Frontal cortex (tissue), 3 donors: ENCODE measurements at regions not wholly inside any gene's neighbourhood (a gene's known extent, or its start where the extent isn't known, plus 50 kb on each side); places are given as distances from the start of the nearest gene placed in this dataset.
"Not testable (repeated sequence)": the region's sequence is repeated elsewhere in the genome, so short reads cannot be mapped to it uniquely, and the experiment has no call there.

Experiments
- DNase-seq, 2 donors: peaks; one replicate each; pipeline ENCODE4 v3.0.0; 2012; ENCODE audit warnings: low spot score in 2 of 2
- FAIRE-seq: peaks from 2 replicates; lab custom pipeline; 2012; peaks lifted over from hg19 to GRCh38; lab: Jason Lieb, UNC
- donor health status: control.
- donor health status: control.
- donor health status: control.

DNA sequence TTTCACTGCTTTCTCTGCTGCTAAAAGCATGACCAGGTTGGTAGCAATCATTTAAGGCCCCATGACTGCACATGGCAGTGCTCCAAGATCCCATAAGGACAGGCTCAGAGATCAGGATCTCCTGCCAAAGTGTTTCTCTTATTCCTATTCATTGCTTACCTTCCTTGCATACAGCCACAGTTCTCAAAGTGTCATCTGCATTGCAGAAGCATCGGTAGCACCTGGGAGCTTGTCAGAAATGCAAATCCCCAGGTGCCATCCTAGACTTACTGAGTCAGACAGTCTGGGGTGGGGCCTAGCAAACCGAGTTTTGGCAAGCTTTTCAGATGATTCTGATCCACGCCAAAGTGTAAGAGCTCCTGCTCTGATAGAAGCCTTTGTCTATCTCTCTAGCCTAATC lies 489.0 kb upstream of the AUTS2 start:
- FAIRE-seq (no peak), DNase-seq (no peak)

DNA sequence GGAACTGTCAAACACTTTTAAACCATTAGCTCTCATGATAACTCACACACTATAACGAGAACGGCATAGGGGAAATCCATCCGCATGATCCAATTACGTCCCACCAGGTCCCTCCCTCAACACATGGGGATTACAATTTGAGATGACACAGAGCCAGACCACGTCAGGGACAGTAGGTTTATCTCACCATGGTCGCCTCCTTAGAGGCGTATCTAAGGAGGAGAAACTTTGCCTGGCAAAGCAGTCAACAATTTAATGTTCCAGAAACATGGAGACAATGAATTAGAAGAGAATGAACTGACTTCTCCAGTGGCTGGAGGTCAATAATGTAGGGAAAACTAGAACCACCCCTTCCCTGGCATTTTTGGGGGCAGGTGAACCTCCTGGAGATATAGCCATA lies 488.4 kb upstream of the AUTS2 start:
- no peak for FAIRE-seq
- no peak for DNase-seq

DNA sequence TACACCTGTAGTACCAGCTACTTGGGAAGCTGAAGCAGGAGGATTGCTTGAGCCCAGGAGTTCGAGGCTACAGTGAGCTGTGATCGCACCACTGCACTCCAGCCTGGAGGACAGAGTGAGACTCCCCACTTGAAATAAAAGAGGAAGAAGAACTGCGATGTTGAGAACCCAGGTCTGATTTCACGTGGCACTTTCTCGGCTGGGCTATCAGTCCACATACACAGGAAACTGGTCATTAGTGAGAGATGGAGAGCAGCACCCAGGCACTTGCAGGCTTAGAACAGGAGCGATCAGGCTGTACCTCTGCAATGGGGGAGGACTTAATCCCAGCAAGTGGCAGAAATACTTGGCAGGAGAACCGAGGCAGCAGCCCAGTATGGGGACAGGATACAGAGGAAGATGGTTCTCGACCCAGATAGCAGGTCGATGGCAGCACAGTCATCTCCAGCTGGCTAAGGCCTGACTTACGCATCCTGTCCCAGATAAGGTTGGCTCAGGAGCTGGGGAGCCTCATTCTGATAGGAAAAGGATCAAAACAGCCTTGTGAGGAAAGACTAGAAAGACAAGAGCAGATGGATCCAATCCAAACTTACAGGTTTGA lies 487.7 kb upstream of the AUTS2 start:
- DNase-seq (no peak), FAIRE-seq (no peak)

DNA sequence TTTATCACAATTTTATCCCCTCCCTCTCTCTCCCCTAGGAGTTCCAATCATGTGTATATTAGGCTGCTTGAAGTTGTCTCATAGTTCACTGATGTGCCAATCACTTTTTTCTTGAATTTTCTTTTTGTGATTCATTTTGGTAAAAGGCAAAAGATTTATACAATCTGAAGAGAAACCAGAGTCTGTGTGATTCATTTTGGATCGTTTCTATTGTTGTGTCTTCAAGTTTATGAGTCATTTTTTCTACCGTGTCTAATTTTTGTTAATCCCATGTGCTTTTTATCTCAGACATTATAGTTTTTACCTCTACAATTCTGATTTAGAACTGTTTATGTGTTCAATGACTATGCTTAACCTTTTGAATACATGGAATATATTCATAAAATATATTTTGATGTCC lies 483.9 kb upstream of the AUTS2 start:
- no peak for FAIRE-seq
- no peak for DNase-seq

DNA sequence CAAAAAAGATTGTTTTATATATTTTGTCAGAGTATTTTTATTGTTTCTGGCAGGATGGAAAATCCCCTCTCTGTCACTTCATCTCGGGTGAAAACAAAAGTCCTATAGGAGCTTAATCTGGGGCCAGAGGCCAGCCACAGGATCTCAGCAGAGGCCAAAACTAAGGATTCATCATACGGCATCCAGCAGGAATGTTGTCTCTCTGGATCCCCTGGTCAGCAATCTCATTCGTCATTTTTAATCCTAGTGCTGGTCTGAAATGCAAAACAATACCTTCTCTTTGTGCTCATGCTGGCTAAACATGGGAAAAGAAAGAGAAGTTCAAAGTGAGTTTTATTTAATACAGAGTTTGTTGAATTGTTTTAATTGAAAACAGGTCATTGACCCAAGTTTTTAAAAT lies 482.5 kb upstream of the AUTS2 start:
- no peak for DNase-seq
- no peak for FAIRE-seq

DNA sequence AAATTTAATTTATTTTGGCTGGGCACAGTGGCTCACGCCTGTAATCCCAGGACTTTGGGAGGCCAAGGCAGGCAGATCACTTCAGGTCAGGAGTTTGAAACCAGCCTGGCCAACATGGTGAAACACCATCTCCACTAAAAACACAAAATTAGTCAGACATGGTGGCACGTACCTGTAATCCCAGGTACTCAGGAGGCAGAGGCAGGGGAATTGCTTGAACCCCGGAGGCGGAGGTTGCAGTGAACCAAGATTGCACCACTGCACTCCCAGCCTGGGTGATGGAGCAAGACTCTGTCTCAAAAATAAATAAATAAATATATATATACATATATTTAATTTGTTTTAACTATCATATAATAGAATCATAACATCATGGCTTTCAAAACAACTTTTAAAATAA lies 482.1 kb upstream of the AUTS2 start:
- not testable (repeated sequence) for DNase-seq, FAIRE-seq

DNA sequence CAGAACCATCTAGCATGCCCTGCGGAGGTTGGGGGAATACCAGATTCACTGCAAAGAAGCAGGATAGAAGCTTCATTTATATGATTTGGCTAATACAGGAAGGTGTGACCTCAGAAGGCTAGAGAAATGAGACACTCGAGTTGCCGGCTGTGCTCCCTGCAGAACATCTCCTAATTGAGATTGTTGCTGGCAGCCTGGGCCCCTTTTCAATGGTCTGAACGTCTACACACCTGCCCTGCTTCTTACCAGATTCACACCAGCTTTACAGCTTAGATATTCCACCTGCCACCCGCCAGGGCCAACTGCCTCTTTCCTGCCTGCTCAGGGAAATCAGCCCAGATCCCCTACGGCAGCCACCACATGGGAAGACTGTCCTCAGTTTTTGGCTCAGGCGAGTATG lies 475.3 kb upstream of the AUTS2 start:
- no peak for FAIRE-seq

DNA sequence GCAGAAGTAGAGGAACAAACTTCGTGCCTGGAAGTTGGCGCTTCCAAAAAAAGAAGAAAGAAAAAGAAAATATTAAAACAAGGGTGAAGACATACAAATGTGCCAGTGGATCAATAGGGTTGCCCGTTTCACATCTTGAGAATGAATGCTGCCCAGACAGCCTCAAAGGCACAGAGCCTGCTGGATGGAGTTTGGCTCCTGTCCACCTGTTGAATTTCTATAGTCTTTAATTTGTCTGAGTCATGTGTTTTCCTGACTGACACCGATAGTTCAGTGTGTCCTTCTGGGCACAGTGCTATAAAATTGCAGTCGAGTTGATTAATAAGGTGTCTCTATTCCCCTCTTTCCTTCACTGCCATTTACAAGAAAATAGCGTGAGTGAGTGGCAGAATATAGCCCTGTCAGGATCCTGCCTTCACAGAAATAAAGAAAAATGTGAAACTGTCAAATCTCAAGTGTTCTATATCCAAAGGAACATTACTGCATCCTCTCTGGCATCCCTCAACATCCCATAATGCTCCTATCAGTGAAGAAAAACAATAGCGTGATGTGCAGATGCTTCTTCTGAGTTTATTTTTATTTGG lies 471.3 kb upstream of the AUTS2 start:
- no peak for DNase-seq

More for the DNA sequence above, 475.3 kb upstream of the AUTS2 start:
- DNase-seq = no peak

DNA sequence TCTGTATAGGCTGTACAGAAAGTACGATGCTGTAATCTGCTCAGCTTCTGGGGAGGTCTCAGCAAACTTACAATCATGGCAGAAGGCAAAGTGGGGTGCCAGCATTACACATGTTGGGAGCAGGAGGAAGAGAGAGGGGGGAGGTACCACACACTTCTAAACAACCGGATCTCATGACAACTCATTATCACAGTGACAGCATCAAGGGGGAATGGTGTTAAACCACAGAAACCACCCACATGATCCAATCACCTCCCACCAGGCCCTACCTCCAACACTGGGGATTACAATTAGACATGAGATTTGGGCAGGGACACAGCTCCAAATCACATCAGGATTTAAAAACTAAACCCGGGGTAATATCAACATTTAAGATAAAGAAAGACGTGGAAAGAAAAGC lies 468.8 kb upstream of the AUTS2 start:
- no peak for FAIRE-seq
- no peak for DNase-seq

More for the DNA sequence above, 471.3 kb upstream of the AUTS2 start:
- FAIRE-seq = no peak

DNA sequence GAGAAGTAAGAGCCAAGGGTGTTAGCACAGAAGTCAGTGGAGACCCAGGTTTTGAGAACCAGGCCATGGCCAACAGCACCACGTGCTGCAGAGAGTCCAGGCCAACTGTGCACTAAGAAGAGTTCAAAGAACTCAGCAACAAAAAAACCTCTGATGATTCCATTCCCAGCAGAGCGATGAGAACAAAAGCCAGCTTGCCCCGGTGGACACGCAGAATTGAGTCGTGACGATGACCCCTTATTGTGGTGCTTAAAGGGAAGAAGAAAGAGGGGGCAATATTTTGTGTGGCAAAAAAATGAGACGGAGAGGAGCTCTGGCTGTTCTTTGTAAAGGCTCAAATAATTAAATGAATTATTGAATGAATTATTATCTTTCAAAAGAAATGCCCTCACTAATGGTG lies 468.3 kb upstream of the AUTS2 start:
- FAIRE-seq (no peak), DNase-seq (no peak)

DNA sequence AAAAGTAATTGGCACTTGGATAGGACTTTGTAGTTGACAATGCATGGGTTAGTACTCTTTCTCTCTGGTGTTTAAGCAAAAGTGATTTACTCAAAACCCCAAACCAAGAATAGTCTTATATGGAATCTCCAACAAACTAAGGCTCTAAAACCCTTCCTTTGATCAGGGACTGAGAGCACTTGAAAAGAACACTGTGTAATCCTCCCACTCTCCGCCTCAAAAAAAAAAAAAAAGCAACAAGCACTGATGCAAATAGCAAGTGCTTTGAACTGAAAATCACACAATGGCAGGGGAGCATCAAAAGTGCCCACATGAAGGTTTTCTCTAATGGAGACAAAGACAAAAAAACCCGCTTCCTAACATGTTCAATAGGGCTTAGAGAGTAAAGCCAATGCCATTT lies 467.9 kb upstream of the AUTS2 start:
- DNase-seq (no peak), FAIRE-seq (no peak)

DNA sequence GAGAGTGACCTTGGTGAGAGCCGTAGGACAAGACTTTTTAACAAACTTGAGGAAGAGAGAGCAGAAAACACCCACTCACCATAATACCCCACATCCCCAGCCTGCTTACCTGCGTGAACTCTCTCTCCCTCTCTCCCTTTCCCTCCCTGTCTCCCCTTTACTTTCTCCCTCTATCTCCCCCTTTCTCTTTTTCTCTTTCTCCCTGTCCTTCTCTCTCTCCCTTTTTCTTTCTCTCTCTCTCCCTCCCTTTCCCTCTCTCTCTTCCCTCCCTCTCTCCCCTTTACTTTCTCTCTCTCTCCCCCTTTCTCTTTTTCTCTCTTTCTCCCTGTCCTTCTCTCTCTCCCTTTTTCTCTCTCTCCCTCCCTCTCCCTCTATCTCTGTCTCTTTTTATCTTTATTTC lies 464.0 kb upstream of the AUTS2 start:
- DNase-seq (no peak), FAIRE-seq (no peak)

DNA sequence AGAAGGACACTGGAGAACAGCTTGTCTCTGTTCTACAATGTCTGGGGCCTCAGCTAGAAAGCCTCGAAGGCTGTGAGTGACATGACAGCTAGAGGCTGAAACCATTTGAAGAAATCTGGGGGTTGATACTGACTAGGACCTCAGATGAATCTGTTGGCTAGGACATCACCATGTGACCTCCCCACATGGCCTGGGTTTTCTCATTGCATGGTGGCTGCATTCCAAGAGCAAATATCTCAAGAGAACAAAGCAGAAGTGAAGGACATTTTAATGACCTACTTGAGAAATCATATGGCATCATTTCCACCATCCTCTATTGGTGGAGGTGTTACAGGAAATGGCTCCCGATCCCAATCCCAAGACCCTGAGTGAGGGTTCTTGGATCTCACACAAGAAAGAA lies 450.6 kb upstream of the AUTS2 start:
- FAIRE-seq (no peak), DNase-seq (no peak)

DNA sequence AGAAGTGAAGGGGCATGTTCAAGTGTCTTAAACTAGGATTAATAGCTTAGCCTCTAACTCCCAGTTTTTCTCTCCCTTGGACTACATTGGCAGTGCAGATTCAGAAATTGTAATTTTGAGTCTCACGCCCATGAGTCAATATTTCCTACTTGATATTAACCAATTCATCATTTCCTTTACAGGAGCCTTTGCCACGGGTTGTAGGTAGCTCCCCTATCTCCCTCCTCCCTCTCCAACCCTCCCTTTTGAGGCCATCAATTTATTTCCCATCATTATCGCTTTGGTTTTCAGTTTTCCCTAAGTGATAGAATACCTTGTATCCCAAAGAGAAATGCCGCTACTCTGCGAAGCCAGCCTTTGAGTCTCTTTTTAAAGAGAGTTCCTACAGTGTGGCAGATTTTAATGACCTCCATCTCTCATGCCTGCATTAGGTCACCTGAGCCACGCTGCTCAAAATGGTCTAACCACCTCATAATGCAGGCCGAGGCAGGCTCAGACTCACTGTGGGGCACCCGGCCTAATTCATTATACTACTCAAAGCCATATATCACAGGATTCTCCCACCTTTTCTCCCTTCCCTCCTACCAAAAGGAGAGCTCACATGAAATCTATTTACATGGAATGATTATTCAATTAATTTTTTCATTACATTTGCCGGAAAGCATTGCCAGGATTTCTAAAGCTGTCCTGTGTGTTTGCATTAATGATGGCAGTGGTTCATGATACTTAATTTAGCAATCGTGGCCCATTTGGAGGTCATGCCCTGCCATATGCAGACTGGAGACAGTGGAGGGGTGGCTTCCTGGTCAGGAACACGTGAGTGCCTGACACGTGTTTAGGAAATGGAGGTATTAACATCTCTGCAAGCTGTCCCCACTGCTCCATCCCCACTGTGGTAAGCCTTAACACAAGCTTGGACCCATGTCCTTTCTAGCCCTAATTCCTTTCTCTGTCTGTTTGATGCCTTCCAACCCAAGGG lies 448.2 kb upstream of the AUTS2 start:
- no peak for FAIRE-seq
- DNase-seq = no peak

DNA sequence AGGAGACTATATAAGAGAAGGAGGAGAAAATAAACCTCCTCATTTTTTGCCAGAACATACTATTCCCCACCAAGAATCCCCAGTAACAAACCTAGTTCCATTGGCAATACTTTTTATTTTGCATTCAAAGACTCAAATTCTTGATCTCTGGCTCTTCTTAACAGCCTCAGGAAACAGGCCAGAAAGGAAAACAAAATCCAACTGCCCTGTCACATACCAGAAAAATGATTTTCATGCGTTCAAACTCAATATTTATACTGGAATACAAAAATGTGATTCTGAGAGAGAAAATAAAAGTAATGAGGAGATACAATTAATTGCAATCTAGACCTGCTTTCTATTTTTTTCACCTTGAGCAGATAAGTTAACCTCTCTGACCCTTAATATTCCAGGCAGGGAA lies 435.9 kb upstream of the AUTS2 start:
- DNase-seq (no peak), FAIRE-seq (no peak)

DNA sequence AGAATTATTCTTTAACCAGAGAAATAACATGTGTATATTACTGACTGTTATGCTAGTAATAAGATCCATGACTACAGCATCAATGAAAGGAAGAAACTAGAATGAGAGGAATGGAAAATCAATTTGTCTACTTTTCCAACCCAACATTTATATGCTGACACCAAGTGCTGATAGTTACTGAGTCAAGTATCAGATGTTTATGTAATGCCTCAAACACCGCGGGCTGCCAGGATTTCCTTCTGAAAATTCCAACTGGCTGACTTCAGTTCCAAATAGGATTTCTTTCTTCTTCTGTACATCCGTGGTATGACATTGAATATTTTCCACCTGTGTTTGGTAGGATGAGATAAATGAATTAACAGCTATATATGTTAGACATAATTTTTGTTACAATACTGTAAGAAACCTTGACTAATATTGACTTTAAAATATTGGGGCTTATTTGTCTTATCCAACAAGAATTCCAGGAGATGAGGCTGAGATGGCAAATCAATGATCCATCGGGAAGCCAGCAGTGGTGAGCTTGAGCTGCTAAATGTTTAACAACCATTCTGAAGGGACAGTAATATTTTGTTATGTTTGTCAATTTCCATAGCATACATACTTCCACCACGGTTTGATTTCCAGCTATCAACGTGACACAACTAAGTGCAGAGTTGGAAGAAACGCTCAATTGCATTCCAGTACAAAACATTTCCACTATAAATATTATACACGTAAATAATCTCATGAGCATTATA lies 435.2 kb upstream of the AUTS2 start:
- FAIRE-seq = no peak
- DNase-seq = no peak

DNA sequence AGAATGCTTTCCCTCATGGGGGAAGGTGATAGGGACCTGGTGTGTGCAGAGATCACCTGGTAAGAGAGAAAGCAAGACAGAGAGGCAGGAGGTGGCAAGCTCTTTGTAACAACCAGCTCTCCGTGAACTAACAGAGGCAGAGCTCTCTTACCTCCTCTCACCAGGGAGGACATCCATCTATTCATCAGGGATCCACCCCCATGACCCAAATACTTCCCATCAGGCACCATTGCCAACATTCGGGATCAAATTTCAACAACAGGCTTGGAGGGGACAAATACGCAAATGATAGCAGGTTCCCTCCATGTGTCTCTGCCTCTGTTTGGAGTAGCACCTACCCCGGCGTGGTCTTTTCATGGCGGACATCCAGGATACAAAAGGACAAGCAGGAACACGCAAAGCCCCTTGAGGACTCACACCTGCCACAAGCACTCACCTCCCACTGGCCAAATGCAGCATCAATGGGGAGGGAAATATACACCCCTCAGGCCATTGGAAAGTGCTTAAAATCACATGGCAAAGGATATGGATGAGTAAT lies 431.2 kb upstream of the AUTS2 start:
- FAIRE-seq = no peak
- DNase-seq = no peak

DNA sequence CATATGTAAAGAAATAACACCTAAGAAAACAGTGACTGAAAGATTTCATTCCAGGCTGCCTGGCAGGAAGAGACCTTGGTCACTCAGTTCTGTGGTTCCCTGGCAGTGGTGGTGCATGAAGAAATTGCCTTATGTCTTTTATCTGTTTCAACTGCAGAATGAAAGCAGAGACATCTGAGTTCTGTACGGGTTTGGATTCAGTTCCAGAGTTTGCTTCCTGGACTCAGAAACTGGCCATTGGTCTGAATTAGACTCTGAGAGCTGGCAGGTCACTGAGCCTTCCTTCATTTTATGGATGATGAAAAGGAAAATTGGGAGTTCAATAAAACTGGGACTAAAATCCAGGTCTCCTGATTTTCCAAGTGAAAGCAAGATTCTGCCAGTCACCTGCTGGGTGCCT lies 428.9 kb upstream of the AUTS2 start:
- no peak for FAIRE-seq
- DNase-seq = no peak

DNA sequence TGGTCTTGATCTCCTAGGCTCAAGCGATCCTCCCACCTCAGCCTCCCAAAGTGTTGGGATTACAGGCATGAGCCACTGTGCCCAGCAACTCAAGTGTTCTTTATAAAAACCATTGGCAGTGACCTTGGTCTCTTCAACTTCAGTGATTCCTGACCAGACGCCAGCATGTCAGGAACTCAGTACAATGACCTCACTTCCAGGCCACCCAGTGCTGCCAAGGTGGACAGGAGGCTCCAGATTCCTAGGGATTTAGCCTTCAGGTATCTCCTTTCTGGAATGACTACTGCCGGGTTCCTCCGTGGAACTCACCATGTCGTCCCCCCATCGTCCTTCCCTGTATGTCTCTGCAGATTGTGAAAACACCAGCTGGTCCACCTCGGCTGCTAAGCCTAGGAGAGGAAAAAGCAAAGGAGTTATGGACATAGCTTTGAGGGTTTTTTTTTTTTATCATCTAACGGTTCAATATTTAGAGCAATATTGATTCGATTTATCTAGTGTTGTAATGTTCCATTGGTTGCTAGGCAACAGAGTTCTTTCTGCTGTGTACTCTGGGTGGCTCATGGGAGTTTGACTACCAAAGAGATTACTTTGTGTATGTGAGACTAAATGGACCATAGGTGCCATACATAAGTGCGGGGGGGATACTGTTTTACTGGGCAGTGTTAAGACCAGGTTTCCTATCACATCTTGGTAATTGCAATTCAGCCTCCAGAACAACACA lies 425.8 kb upstream of the AUTS2 start:
- no peak for FAIRE-seq
- no peak for DNase-seq

DNA sequence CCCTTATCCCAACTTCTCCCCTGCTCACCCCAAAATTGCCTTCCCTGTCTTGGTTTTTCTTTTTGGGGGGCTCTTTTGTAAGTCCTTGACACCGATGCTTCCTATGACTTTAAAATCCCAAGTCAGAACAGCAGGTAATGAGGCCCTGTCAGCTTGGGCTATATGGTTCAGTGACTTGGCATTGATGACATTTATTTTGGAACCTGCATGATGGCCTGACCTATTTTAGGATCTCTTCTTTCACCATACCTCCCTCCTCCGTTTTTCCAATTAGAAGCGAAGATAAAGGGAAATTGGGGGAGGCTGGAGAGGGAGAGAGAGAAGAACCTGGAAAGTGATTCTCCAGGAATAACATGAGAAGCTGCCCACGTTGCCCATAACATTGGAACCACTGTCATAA lies 424.9 kb upstream of the AUTS2 start:
- DNase-seq (no peak), FAIRE-seq (no peak)
